GM23338 (cell line): ENCODE measurements at regions not wholly inside any gene's neighbourhood (a gene's known extent, or its start where the extent isn't known, plus 50 kb on each side); places are given as distances from the start of the nearest gene placed in this dataset.

ENCODE experiments used
- ATAC-seq: fragments of 200-7000 bp; cut with Tn5 transposase; 3 replicates; pipeline ENCODE4 v1.9.1; 2020
- DNase-seq: peaks from one replicate; pipeline ENCODE4 v3.0.0-alpha.2; 2015; ENCODE audit warnings: low spot score
- H2AFZ ChIP-seq: fragments of 200-600 bp; sonication (generic); 2 replicates; pipeline ENCODE4 v1.8.0; 2016; ENCODE audit warnings: antibody characterized with exemption, mild to moderate bottlenecking, moderate library complexity
- H3F3A ChIP-seq: fragments of 200-600 bp; sonication (generic); replicated peaks from 2 replicates; pipeline ENCODE4 v1.8.0; 2017; ENCODE audit warnings: antibody characterized with exemption, mixed run types, low read depth
- H3K27ac ChIP-seq: fragments of 200-600 bp; sonication (generic); 2 replicates; pipeline ENCODE4 v1.6.1; 2016; ENCODE audit warnings: low read depth
- H3K27me3 ChIP-seq: fragments of 200-600 bp; sonication (generic); 2 replicates; pipeline ENCODE4 v1.8.0; 2016; ENCODE audit warnings: mild to moderate bottlenecking, mixed run types, moderate library complexity; ENCODE audit not compliant: insufficient read depth
- H3K36me3 ChIP-seq: fragments of 200-600 bp; sonication (generic); 2 replicates; pipeline ENCODE4 v1.8.0; 2016; ENCODE audit warnings: mild to moderate bottlenecking; ENCODE audit not compliant: insufficient read depth
- H3K4me1 ChIP-seq: fragments of 200-600 bp; sonication (generic); 2 replicates; pipeline ENCODE4 v1.8.0; 2016; ENCODE audit warnings: mild to moderate bottlenecking, moderate library complexity; ENCODE audit not compliant: insufficient read depth
- H3K4me2 ChIP-seq: fragments of 200-600 bp; sonication (generic); 2 replicates; pipeline ENCODE4 v1.7.1; 2017; ENCODE audit warnings: mixed run types
- H3K4me3 ChIP-seq: fragments of 200-600 bp; sonication (generic); 2 replicates; pipeline ENCODE4 v1.6.1; 2016; ENCODE audit warnings: mixed run types
- H3K79me2 ChIP-seq: fragments of 200-600 bp; sonication (generic); replicated peaks from 2 replicates; pipeline ENCODE4 v1.8.0; 2017; ENCODE audit warnings: mild to moderate bottlenecking; ENCODE audit not compliant: insufficient read depth
- H3K9me2 ChIP-seq: fragments of 200-600 bp; sonication (generic); 2 replicates; pipeline ENCODE4 v1.8.0; 2017; ENCODE audit not compliant: insufficient read depth
- H4K20me1 ChIP-seq: fragments of 200-600 bp; sonication (generic); replicated peaks from 2 replicates; pipeline ENCODE4 v1.8.0; 2017; ENCODE audit warnings: mild to moderate bottlenecking; ENCODE audit not compliant: insufficient read depth
- H3K27ac Mint-ChIP-seq: 2 replicates; pipeline ENCODE4 v1.8.0; 2020; ENCODE audit warnings: inconsistent platforms, mild to moderate bottlenecking, moderate library complexity, mixed read lengths
- H3K27me3 Mint-ChIP-seq: 3 replicates; pipeline ENCODE4 v1.8.0; 2022; ENCODE audit warnings: low read depth, mild to moderate bottlenecking, moderate library complexity, mixed read lengths, inconsistent platforms; ENCODE audit not compliant: insufficient read depth, poor library complexity
- H3K36me3 Mint-ChIP-seq: 3 replicates; pipeline ENCODE4 v1.8.0; 2021; ENCODE audit warnings: low read depth, mild to moderate bottlenecking, inconsistent platforms, moderate library complexity, mixed read lengths
- H3K4me1 Mint-ChIP-seq: 3 replicates; pipeline ENCODE4 v1.8.0; 2020; ENCODE audit warnings: mild to moderate bottlenecking, inconsistent platforms, mixed read lengths
- H3K4me3 Mint-ChIP-seq: 3 replicates; pipeline ENCODE4 v1.8.0; 2021; ENCODE audit warnings: moderate library complexity, mild to moderate bottlenecking, inconsistent platforms, mixed read lengths
- H3K9me3 Mint-ChIP-seq: 3 replicates; pipeline ENCODE4 v1.8.0; 2020; ENCODE audit warnings: moderate library complexity, mild to moderate bottlenecking, inconsistent platforms, mixed read lengths
- CREB1 ChIP-seq: fragments of 250-450 bp; sonication (Bioruptor Pico); IDR thresholded peaks from 2 replicates; pipeline ENCODE4 v1.5.0; 2020; ENCODE audit warnings: low read depth, mild to moderate bottlenecking, moderate library complexity
- ETS1 ChIP-seq: IDR thresholded peaks from 2 replicates; pipeline ENCODE4 v1.6.1; 2016; ENCODE audit warnings: antibody characterized with exemption
- EZH2 ChIP-seq: fragments of 200-600 bp; sonication (generic); IDR thresholded peaks from one replicate; pipeline ENCODE4 v1.8.0; 2017; ENCODE audit warnings: antibody characterized with exemption, mild to moderate bottlenecking, low read depth; ENCODE audit not compliant: unreplicated experiment
- REST ChIP-seq: IDR thresholded peaks from one replicate; pipeline ENCODE4 v1.6.1; 2018; ENCODE audit warnings: antibody characterized with exemption; ENCODE audit not compliant: unreplicated experiment
- STAT1 ChIP-seq: IDR thresholded peaks from one replicate; pipeline ENCODE4 v1.6.1; 2016; ENCODE audit warnings: antibody characterized with exemption; ENCODE audit not compliant: unreplicated experiment
- ZNF114 ChIP-seq: fragments of 250-450 bp; sonication (Bioruptor Pico); IDR thresholded peaks from 2 replicates; pipeline ENCODE4 v1.5.0; 2020; ENCODE audit warnings: mild to moderate bottlenecking, moderate library complexity
- ZNF331 ChIP-seq: fragments of 250-450 bp; sonication (Bioruptor Pico); IDR thresholded peaks from 2 replicates; pipeline ENCODE4 v1.5.0; 2020; ENCODE audit warnings: low read depth, mild to moderate bottlenecking, moderate library complexity
- ZNF462 ChIP-seq: fragments of 250-450 bp; sonication (Bioruptor Pico); IDR thresholded peaks from 2 replicates; pipeline ENCODE4 v1.5.0; 2020; ENCODE audit warnings: mild to moderate bottlenecking, moderate library complexity
- TF ChIP-seq, protein P1 (sequence below), 2 experiments: fragments of 200-600 bp in 1 of 2; sonication (generic) in 1 of 2; conservative IDR thresholded peaks; 2 replicates each; pipeline versions ENCODE4 v1.5.1 to v1.6.1; 2016 to 2017; ENCODE audit warnings: antibody characterized with exemption in 2 of 2, low read depth in 2 of 2, mild to moderate bottlenecking in 2 of 2, moderate library complexity in 1 of 2

GRCh38 chr11:69366591-69366990 is 72.6 kb downstream of the MYEOV start:
- no peak for DNase-seq

More at GRCh38 chr11:69366591-69366990, 72.6 kb downstream of the MYEOV start:
- Histone ChIP-seq H3K79me2 (no peaks in the 10 kb centered on the region), H3K4me1 (no peaks in the 10 kb centered on the region), H2AFZ (no peak overlapping the region), H3K36me3 (no peaks in the 10 kb centered on the region), H3K4me3 (no peak overlapping the region), H3F3A (no peaks in the 10 kb centered on the region), H4K20me1 (no peaks in the 10 kb centered on the region), H3K4me2 (no peak overlapping the region), H3K9me2 (no peaks in the 10 kb centered on the region), H3K27ac (no peak overlapping the region), H3K27me3 (no peaks in the 10 kb centered on the region)
- Mint-ChIP-seq H3K4me1 (peaks cover 3% of the 10 kb centered on the region; the same call in 1 of the 3 replicates), H3K27me3 (no peaks in the 10 kb centered on the region), H3K27ac (no peak overlapping the region), H3K36me3 (peaks cover 6% of the 10 kb centered on the region; the same call in 1 of the 3 replicates), H3K9me3 (peaks cover 10% of the 10 kb centered on the region; the same call in 2 of the 3 replicates), H3K4me3 (no peak overlapping the region)
- TF ChIP-seq ZNF462, result no peak
- TF ChIP-seq ZNF114 (CRISPR knock-in tag), result no peak
- TF ChIP-seq CREB1 (CRISPR knock-in tag), result no peak
- TF ChIP-seq, protein P1, sequence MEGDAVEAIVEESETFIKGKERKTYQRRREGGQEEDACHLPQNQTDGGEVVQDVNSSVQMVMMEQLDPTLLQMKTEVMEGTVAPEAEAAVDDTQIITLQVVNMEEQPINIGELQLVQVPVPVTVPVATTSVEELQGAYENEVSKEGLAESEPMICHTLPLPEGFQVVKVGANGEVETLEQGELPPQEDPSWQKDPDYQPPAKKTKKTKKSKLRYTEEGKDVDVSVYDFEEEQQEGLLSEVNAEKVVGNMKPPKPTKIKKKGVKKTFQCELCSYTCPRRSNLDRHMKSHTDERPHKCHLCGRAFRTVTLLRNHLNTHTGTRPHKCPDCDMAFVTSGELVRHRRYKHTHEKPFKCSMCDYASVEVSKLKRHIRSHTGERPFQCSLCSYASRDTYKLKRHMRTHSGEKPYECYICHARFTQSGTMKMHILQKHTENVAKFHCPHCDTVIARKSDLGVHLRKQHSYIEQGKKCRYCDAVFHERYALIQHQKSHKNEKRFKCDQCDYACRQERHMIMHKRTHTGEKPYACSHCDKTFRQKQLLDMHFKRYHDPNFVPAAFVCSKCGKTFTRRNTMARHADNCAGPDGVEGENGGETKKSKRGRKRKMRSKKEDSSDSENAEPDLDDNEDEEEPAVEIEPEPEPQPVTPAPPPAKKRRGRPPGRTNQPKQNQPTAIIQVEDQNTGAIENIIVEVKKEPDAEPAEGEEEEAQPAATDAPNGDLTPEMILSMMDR (conservative IDR thresholded peaks at IDR 0.05; ENCODE audit: low read depth in 2 of 2), result no peak
- no peak for TF ChIP-seq EZH2
- TF ChIP-seq ZNF331 (CRISPR knock-in tag), result no peak
- no peak for TF ChIP-seq ETS1
- no peak for TF ChIP-seq REST
- no peak for TF ChIP-seq STAT1
- no peak for ATAC-seq
